Activated CD4-positive, alpha-beta T cell treated with anti-CD3 and anti-CD28 coated beads, Interleukin-2, Interleukin-4, amounts not matched to agents 100 ng/mL and 50 ng/mL, durations not matched to agents 16 hours and 8 hours (primary cell): ENCODE measurements at regions not wholly inside any gene's neighbourhood (a gene's known extent, or its start where the extent isn't known, plus 50 kb on each side); places are given as distances from the start of the nearest gene placed in this dataset.

ENCODE experiments used
- DNase-seq: peaks from one replicate; pipeline ENCODE4 v3.0.0-alpha.2; 2020; ENCODE audit warnings: low spot score

- no peak for DNase-seq
Observed at GRCh38 chr3:83302091-83302490, 1540.6 kb upstream of the GBE1 start.

- DNase-seq: no peak
Observed at GRCh38 chr3:83317605-83318004, 1556.2 kb upstream of the GBE1 start.

DNA sequence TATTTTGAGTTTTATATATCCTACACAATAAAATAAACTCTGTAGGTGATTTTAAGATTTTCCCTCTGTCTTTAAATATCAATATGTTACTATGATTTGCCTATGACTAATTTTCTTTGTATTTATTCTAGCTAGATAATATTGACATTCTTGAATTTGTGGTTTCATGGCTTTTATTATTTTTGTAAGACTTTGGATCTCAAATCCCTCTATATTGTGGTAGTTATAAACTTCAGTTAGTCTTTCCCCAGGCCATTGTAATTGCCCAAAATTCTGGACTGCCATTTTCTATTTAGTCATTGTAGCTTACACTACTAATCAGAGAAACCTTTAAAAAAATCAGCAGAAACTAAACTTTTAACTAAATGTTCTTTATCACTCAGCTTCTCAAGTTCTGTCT lies 1559.3 kb upstream of the GBE1 start:
- no peak for DNase-seq

DNA sequence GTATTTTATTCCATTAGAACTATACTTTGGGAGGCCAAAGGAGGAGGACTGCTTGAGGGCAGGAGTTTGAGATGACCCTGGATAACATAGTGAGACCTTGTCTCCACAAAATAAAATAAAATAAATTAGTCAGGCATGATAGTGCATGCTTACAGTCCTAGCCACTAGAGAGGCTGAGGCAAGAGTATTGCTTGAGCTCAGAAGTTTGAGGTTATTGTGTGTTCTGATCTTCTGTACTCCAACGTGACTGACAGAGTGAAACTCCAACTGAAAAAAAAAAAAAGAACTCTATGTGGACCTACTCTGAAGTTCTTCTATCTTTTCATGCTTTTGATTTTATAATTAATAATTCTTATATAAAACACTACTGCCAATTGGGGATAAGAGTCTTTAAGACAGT lies 1560.0 kb upstream of the GBE1 start:
- DNase-seq: no peak

- no peak for DNase-seq
Observed at GRCh38 chr3:83321891-83322290, 1560.4 kb upstream of the GBE1 start.

DNA sequence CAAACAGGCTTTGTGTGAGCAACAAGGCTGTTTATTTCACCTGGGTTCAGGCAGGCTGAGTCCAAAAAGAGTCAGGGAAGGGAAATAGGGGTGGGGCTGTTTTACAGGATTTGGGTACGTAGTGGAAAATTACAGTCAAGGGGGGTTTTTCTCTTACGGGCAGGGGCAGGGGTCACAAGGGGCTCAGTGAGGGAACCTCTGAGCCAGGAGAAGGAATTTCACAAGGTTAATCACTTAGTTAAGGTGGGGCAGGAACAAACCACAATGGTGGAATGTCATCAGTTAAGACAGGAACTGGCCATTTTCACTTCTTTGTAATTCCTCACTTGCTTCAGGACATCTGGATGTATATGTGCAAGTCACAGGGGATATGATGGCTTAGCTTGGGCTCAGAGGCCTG lies 1592.8 kb upstream of the GBE1 start:
- no peak for DNase-seq

DNA sequence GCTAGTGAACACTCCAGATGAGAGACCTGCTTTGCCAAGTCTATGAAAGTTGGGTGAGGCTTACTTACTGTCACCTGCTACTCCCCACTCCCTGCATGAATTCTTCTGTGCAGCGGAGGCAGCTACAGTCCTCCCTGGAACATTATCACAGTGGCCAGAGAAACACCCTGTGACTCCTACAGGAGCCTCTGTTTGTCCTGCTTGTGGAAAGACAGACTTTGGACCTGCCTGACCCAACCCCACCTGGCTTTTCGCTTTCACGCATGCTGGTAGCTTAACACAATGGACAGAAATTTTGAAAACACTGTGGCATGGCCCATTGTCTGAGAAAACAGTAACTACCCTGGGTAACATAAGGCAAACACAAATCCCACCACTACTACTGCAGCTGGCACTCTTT lies 1565.5 kb upstream of the CADM2 start:
- no peak for DNase-seq

- no peak for DNase-seq
Observed at GRCh38 chr3:83403927-83404326, 1554.9 kb upstream of the CADM2 start.

GRCh38 chr3:83426300-83426699 lies 1532.5 kb upstream of the CADM2 start:
- DNase-seq: no peak

DNA sequence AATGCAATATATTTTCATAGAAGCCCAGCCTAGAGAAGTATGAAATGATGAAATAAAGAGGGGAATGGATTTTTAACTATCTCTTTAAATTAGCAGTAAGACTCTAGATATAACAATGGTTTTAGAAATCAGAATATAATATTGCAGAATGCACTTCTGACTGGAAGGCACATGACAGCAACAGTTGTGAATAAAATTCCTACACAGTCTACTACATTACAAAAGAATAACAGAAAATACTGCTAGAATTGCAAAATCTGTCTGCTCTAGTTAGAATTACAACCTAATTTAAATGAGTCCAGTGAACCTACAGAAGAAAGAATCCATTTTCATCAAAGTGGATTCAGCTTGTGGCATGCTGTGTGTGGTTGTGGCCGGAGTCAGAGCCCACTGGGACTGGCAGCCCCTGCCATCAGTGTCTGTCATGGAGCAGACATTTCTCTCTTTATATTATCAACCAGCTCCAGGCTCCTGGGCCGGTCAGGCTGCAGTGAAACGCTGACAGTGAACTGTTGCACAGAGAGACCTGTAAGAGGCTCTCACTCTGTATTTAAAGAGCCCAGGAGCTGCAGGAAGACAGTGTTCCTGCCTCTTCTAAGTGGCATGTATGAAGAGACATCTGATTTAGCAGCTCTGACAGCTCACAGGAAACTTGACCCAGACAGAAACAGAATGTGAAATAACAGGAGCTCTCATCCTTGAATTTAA lies 1523.8 kb upstream of the CADM2 start:
- no peak for DNase-seq

- no peak for DNase-seq
Observed at GRCh38 chr3:83438188-83438587, 1520.6 kb upstream of the CADM2 start.

DNA sequence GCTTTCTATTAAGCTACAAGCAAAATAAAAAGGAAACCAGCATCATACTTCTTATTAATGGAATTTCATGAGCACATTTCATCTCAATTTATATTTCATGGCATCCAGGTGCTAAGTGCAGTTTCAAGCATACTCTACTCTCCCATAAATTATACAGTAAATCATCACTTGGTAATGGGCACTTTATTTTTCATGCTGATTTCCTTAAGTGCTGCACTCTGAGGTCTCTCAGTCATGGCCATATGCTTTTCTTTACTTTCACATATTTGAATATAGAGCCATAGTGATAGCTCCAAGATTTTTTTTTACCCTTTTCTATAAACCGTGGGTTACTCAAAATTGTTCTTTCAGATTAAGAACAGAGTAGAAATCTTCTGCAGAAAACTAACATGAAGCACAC lies 1505.7 kb upstream of the CADM2 start:
- no peak for DNase-seq

- no peak for DNase-seq
Observed at GRCh38 chr3:83454353-83454752, 1504.4 kb upstream of the CADM2 start.

DNA sequence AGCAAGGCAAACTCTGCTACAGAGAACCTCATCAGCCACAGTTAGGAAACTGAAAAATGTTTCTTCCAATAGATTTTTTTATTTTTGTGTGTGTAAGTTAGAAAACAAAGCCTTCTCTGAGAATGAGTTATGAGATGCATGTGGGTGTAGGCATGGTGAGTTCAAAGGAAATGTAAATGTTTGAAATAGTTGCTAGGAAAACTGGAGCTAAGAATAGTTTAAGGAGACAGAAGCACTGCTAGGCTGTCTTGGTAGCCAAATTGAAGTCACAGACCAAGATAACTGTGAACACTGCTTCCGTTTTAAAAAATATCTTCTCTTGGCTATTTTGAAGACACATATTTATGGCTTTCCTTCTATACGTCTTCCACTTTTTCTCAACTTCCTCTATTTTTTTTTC lies 1501.2 kb upstream of the CADM2 start:
- DNase-seq: no peak

DNA sequence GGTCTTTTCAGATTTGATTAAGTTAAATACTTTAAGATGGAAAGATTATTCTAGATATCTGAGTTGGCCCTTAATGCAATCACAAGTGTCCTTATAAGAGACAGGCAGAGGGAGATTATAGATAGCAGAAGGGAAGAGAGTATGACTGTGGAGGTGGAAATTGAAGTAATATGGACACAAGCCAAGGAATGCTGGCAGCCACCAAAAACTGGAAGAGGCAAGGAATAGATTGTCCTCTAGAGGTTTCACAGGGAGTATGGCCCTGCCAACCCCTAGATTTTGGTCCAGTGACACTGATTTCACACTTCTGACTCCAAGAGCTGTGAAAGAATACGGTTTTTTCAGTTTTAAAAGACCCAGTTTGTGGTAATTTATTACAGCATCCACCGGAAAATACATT lies 1498.7 kb upstream of the CADM2 start:
- DNase-seq: no peak

- no peak for DNase-seq
Observed at GRCh38 chr3:83461411-83461810, 1497.4 kb upstream of the CADM2 start.

DNA sequence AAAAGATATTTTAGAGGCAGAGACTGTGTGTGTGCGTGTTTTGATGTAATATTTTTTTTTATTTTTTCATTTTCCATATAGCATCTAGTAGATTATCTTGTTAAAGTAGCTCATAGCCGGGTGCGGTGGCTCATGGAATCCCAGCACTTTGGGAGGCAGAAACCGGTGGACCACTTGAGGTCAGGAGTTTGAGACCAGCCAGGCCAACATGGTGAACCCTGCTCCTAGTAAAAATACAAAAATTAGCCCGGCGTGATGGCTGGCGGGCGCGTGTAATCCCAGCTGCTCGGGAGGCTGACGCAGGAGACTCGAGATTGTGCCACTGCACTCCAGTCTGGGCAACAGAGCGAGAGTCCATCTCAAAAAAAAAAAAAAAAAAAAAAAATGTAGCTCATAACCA lies 1481.2 kb upstream of the CADM2 start:
- DNase-seq: no peak

- DNase-seq: no peak
Observed at GRCh38 chr3:83482402-83483070, 1476.3 kb upstream of the CADM2 start.

GRCh38 chr3:83496462-83496861 lies 1462.3 kb upstream of the CADM2 start:
- DNase-seq: no peak

DNA sequence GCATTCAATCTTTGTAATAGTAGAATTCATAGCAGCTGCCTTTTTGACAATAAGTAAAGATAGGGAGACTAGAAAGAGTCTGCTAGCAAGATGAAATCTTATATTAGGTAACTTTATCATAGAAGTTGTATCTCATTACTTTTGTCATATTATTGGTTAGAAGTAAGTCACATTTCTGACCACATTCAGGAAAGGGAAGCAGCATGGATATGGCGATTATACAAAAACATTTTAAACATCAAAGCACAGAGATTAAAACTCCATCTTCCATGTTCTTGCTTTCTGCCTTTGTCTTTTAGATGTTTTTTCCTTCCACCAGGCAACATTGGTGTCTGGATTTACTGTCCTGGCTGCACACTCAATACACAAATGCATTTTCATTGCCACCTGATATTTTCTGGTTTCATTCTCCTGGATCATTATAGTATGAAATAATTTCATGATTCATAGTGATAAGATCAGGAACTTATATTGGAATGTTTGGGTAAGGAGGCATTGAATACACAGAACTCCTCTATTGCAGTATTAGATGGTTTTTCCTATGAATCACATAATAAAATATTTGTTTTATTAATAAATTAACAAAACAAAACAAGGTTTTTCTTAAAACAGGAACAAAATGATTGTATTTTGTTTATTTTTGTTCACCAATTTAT lies 1460.3 kb upstream of the CADM2 start:
- no peak for DNase-seq

DNA sequence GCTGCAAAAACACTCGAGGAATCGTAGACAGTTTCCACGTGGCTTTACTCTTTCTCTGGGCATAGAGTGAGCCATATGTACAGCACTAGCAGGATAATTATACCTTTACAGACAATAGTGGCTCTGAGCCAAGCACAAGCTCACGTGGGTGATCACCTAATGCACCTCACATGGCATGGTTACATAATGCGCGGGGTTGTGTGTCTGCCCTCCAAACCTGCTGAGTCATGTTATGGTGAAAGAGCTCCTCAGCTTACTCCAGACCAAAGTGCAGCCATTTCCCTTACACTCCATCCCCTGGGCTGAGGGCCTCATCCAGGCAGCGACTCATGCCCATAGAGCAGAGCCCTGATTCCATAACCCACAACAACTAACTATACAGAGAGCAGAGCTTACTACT lies 1458.4 kb upstream of the CADM2 start:
- DNase-seq: no peak

DNA sequence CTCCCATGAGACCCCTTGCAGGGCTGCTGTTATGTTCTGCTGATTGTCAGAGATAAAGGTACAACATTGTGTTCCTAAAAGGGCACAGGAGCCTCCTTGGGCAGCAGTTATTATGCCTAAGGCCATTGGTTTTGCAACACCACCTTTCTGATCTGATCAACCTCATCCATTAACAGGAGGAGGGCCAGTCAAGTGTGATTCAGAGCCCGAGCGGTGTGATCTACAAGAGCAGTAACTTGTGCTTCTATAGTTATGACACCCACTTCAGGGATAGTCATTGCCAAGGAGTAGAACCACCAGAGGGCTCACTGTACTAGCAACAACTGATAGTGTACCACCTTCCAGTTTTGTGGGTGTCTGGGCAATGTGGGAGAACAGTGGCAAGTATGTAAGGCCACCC lies 1457.9 kb upstream of the CADM2 start:
- DNase-seq: no peak

DNA sequence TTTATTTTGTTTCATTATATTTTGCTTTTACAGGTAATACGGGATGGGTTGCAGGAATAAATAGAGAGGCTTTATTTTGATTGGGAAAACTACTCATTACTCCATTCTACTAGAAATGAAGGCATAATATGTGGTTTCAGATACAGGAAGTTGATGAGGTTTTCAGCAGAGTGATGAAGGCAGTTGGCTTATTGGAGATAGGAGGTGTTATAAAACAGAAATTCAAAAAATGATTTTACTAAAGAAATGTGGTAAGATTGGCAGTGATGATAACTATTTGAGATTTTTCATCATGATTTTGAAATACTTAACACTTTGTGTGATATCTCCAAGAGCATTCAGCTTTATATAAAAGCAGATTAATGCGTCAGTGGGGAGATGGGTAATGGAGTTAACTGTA lies 1445.7 kb upstream of the CADM2 start:
- DNase-seq: no peak

- DNase-seq: no peak
Observed at GRCh38 chr3:83513677-83514076, 1445.1 kb upstream of the CADM2 start.
